ENCODE measurements at regions not wholly inside any gene's neighbourhood (a gene's known extent, or its start where the extent isn't known, plus 50 kb on each side); places are given as distances from the start of the nearest gene placed in this dataset.

DNA sequence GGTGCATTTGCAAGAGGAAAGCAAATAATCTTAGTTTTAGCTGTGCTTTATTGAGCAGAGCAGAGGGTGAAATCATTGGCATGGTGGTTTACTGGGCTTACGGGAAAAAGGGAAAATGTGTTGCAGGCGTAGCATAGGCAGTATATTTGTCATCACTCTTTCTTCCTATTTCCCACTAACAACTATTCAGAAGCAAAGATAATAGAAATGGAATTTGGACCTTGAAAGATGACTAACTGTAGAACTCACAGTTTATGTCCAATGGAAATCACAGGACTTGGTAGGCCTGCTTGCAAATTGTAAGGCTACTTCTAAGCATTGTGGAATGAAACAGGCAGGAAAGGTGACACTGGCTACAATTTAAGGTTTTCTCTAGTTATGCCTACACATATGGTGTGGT, 611.9 kb upstream of the MAN1A1 start:
- peaks cover 9% of the 10 kb centered on the region for H3K27me3 Mint-ChIP-seq (ENCODE audit: low read depth)
- H3K4me3 Mint-ChIP-seq (ENCODE audit: unreplicated experiment), result no peak overlapping the region
- no peaks in the 10 kb centered on the region for H3K4me1 Mint-ChIP-seq (ENCODE audit: low read depth)
- DNase-seq (ENCODE audit: low spot score), result no peak
- no peak overlapping the region for H3K27ac Mint-ChIP-seq (ENCODE audit: unreplicated experiment)
- TF ChIP-seq, protein P1, sequence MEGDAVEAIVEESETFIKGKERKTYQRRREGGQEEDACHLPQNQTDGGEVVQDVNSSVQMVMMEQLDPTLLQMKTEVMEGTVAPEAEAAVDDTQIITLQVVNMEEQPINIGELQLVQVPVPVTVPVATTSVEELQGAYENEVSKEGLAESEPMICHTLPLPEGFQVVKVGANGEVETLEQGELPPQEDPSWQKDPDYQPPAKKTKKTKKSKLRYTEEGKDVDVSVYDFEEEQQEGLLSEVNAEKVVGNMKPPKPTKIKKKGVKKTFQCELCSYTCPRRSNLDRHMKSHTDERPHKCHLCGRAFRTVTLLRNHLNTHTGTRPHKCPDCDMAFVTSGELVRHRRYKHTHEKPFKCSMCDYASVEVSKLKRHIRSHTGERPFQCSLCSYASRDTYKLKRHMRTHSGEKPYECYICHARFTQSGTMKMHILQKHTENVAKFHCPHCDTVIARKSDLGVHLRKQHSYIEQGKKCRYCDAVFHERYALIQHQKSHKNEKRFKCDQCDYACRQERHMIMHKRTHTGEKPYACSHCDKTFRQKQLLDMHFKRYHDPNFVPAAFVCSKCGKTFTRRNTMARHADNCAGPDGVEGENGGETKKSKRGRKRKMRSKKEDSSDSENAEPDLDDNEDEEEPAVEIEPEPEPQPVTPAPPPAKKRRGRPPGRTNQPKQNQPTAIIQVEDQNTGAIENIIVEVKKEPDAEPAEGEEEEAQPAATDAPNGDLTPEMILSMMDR (IDR thresholded peaks at IDR 0.05), result no peak
- H3K9me3 Mint-ChIP-seq (ENCODE audit: low read depth), result no peaks in the 10 kb centered on the region
- no peaks in the 10 kb centered on the region for H3K36me3 Mint-ChIP-seq (ENCODE audit: low read depth)

DNA sequence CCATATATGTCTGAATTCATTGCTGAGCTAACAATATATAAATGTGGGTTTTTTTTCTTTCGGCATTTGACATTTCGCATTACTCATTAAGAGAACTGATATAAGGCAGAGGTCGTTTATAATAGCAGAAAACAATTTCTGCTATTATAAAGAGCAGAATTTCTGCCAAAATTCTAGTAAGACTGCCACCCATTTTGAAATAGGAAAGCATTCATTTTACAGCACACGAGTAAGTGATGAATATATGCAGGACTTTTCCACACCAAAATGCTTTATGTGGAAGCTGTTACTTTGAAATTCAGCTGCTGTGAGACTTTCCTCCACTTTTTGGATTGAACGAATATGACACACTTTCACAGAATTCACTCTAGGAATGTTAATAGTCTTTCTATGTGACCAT, 610.9 kb upstream of the MAN1A1 start:
- H3K27ac Mint-ChIP-seq (ENCODE audit: unreplicated experiment), result no peak overlapping the region
- DNase-seq (ENCODE audit: low spot score), result no peak
- no peaks in the 10 kb centered on the region for H3K9me3 Mint-ChIP-seq (ENCODE audit: low read depth)
- no peaks in the 10 kb centered on the region for H3K36me3 Mint-ChIP-seq (ENCODE audit: low read depth)
- no peak overlapping the region for H3K4me3 Mint-ChIP-seq (ENCODE audit: unreplicated experiment)
- TF ChIP-seq, protein P1 (IDR thresholded peaks at IDR 0.05), result no peak
- H3K4me1 Mint-ChIP-seq (ENCODE audit: low read depth), result no peaks in the 10 kb centered on the region
- H3K27me3 Mint-ChIP-seq (ENCODE audit: low read depth), result peaks cover 12% of the 10 kb centered on the region

DNA sequence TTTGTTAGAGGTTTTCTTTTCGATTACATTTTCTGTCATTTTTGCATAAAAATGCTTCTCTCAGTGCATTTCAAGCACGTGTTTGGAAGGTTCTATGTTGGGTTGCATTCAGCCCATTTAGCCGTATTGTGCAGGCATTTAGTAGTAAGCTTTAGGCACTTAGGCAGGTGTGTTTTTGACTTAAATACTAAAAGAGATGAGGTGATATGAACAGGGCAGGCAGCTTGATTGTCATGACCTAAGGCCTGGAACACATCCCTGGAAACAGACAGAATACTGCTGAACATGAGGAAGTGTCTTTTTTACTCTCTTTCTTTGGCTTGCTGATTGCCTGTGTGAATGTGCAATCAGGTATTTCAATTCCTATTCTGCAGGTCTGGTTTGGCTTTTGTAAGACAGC, 610.5 kb upstream of the MAN1A1 start:
- Mint-ChIP-seq H3K9me3 (ENCODE audit: low read depth) (no peaks in the 10 kb centered on the region), H3K4me3 (ENCODE audit: unreplicated experiment) (no peak overlapping the region), H3K4me1 (ENCODE audit: low read depth) (no peaks in the 10 kb centered on the region), H3K27me3 (ENCODE audit: low read depth) (peaks cover 12% of the 10 kb centered on the region), H3K36me3 (ENCODE audit: low read depth) (no peaks in the 10 kb centered on the region), H3K27ac (ENCODE audit: unreplicated experiment) (no peak overlapping the region)
- TF ChIP-seq, protein P1 (IDR thresholded peaks at IDR 0.05), result no peak
- DNase-seq (ENCODE audit: low spot score), result no peak

DNA sequence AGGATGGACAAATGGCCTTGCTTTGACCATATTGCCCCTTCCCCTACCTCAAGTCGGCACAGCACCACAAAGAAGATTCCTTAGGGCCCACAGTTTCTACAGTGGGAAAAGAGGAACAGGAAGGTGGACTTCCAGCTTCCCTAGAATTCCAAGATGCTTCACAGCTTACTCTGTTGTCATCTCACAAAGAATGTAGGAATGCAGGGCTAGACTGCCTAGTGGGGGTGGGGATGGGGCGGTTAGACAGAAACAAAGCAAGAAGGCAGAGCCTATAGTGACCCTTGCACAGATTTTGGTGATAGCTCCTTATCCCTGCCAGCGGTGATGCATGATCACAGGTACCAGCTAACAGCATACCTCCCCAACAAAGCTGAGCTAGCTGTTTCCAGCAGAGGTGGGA, 607.6 kb upstream of the MAN1A1 start:
- Mint-ChIP-seq H3K9me3 (ENCODE audit: low read depth) (no peaks in the 10 kb centered on the region), H3K27me3 (ENCODE audit: low read depth) (peaks cover 12% of the 10 kb centered on the region), H3K4me3 (ENCODE audit: unreplicated experiment) (no peak overlapping the region), H3K4me1 (ENCODE audit: low read depth) (no peaks in the 10 kb centered on the region), H3K36me3 (ENCODE audit: low read depth) (no peaks in the 10 kb centered on the region), H3K27ac (ENCODE audit: unreplicated experiment) (no peak overlapping the region)
- TF ChIP-seq, protein P1 (IDR thresholded peaks at IDR 0.05), result no peak
- DNase-seq (ENCODE audit: low spot score), result no peak

DNA sequence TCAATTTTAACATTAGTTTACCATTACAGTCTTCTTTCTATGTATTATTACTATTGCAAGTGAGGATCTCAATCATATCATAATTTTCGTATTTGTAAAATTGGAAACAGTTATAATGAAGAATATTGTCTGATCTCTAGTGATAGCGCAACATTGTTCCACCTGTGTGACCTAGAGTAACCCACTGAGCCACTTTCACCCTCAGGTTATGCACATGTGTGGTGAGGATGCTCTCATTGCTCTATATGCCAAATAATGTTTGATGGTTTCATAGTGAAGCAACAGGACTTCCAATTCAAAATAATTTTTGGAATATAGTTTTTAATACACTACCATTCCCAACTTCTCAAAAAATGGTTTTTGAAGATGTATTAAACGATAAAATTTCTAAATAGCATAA, 603.1 kb upstream of the MAN1A1 start:
- Mint-ChIP-seq H3K27ac (ENCODE audit: unreplicated experiment) (no peak overlapping the region), H3K4me3 (ENCODE audit: unreplicated experiment) (no peak overlapping the region), H3K9me3 (ENCODE audit: low read depth) (peaks cover 4% of the 10 kb centered on the region), H3K27me3 (ENCODE audit: low read depth) (peaks cover 5% of the 10 kb centered on the region), H3K4me1 (ENCODE audit: low read depth) (no peaks in the 10 kb centered on the region), H3K36me3 (ENCODE audit: low read depth) (no peaks in the 10 kb centered on the region)
- TF ChIP-seq, protein P1 (IDR thresholded peaks at IDR 0.05), result no peak
- DNase-seq (ENCODE audit: low spot score), result no peak

Data from chondrocyte (in vitro differentiated cells).